ENCODE measurements at regions not wholly inside any gene's neighbourhood (a gene's known extent, or its start where the extent isn't known, plus 50 kb on each side); places are given as distances from the start of the nearest gene placed in this dataset.
"Not testable (repeated sequence)": the region's sequence is repeated elsewhere in the genome, so short reads cannot be mapped to it uniquely, and the experiment has no call there.

- Histone ChIP-seq H3K4me3 (no peak overlapping the region), H3K27me3 (peaks cover 18% of the 10 kb centered on the region), H3K27ac (no peak overlapping the region), H3K36me3 (no peaks in the 10 kb centered on the region), H3K9me3 (no peaks in the 10 kb centered on the region), H3K4me1 (no peaks in the 10 kb centered on the region)
- WGBS, 2 donors (ENCODE audit: low coverage in 1 of 2), result 42 to 84% methylated on average over 9 to 11 of the region's 14 CpGs
- no peak for TF ChIP-seq POLR2AphosphoS5 (IDR thresholded peaks at IDR 0.05)
- no peak for TF ChIP-seq CTCF (IDR thresholded peaks at IDR 0.05)
- no peak for TF ChIP-seq EP300 (IDR thresholded peaks at IDR 0.05)
- no peak for TF ChIP-seq POLR2A (IDR thresholded peaks at IDR 0.05)
- no peak for ATAC-seq
These were observed 83.8 kb downstream of the TMEM130 start for GRCh38 chr7:98785929-98786571.

GRCh38 chr7:98788966-98789365 is 80.8 kb downstream of the TMEM130 start:
- WGBS, 2 donors (ENCODE audit: low coverage in 1 of 2), result 30 to 83% methylated on average over 1 to 2 of the region's 3 CpGs
- H3K27me3 ChIP-seq, result peaks cover 15% of the 10 kb centered on the region
- no peaks in the 10 kb centered on the region for H3K4me1 ChIP-seq
- no peak for ATAC-seq
- TF ChIP-seq CTCF (IDR thresholded peaks at IDR 0.05) (no peak), POLR2A (IDR thresholded peaks at IDR 0.05) (no peak), POLR2AphosphoS5 (IDR thresholded peaks at IDR 0.05) (no peak), EP300 (IDR thresholded peaks at IDR 0.05) (no peak)
- no peak overlapping the region for H3K4me3 ChIP-seq
- H3K9me3 ChIP-seq, result no peaks in the 10 kb centered on the region
- H3K27ac ChIP-seq, result no peak overlapping the region
- H3K36me3 ChIP-seq, result no peaks in the 10 kb centered on the region

- H3K9me3 ChIP-seq, ATAC-seq, H3K27ac ChIP-seq, H3K4me1 ChIP-seq, H3K27me3 ChIP-seq, H3K4me3 ChIP-seq, H3K36me3 ChIP-seq: not testable (repeated sequence)
- WGBS, 2 donors (ENCODE audit: low coverage in 1 of 2), result 89 to 91% methylated on average over 4 of the region's 4 CpGs
These were observed 75.4 kb downstream of the TMEM130 start for GRCh38 chr7:98794453-98794852.

- WGBS, 2 donors (ENCODE audit: low coverage in 1 of 2), result 72 to 86% methylated on average over 3 to 11 of the region's 12 CpGs
- peaks cover 7% of the 10 kb centered on the region for H3K27me3 ChIP-seq
- no peak overlapping the region for H3K27ac ChIP-seq
- H3K9me3 ChIP-seq, result peaks cover 0 to 12% (median under 1%) of the 10 kb centered on the region in 3 donors
- TF ChIP-seq EP300 (IDR thresholded peaks at IDR 0.05) (no peak), CTCF (IDR thresholded peaks at IDR 0.05) (no peak)
- no peak overlapping the region for H3K4me3 ChIP-seq
- ATAC-seq, result no peak
- no peaks in the 10 kb centered on the region for H3K36me3 ChIP-seq
- H3K4me1 ChIP-seq, result no peaks in the 10 kb centered on the region
These were observed 73.9 kb downstream of the TMEM130 start for GRCh38 chr7:98795741-98796493.

Small RNAs in the stretch of these regions (small RNA-seq; reads per million reads assigned to genes)
- gene RNU6-393P, result 0 reads per million in 4 donors
